Neural progenitor cell (in vitro differentiated cells): ENCODE measurements at regions not wholly inside any gene's neighbourhood (a gene's known extent, or its start where the extent isn't known, plus 50 kb on each side); places are given as distances from the start of the nearest gene placed in this dataset.

Experiments
- CTCF ChIP-seq: fragments of 200-600 bp; sonication (generic); IDR thresholded peaks from 2 replicates; pipeline ENCODE4 v1.5.1; 2017; ENCODE audit warnings: antibody characterized with exemption, mild to moderate bottlenecking
- EZH2 ChIP-seq: fragments of 200-600 bp; sonication (generic); IDR thresholded peaks from 2 replicates; pipeline ENCODE4 v1.6.1; 2017; ENCODE audit warnings: antibody characterized with exemption, mild to moderate bottlenecking, moderate library complexity
- EZH2phosphoT487 ChIP-seq: fragments of 200-600 bp; sonication (generic); IDR thresholded peaks from 2 replicates; pipeline ENCODE4 v1.6.1; 2017; ENCODE audit warnings: antibody characterized with exemption

GRCh38 chr9:86768709-86769108, 178.6 kb downstream of the GAS1 start:
- TF ChIP-seq EZH2phosphoT487 (no peak), CTCF (no peak), EZH2 (no peak)
